HG03280 (cell line): ENCODE measurements at regions not wholly inside any gene's neighbourhood (a gene's known extent, or its start where the extent isn't known, plus 50 kb on each side); places are given as distances from the start of the nearest gene placed in this dataset.
A peak's percentile ranks its signal among the peaks of the same experiment; 100 is the strongest.
"Not testable (repeated sequence)": the region's sequence is repeated elsewhere in the genome, so short reads cannot be mapped to it uniquely, and the experiment has no call there.

Experiments used
- ATAC-seq: cut with Tn5 transposase; IDR thresholded peaks from one replicate; pipeline ENCODE4 v1.9.1; 2021; ENCODE audit warnings: mild to moderate bottlenecking, moderate library complexity; ENCODE audit not compliant: unreplicated experiment

DNA sequence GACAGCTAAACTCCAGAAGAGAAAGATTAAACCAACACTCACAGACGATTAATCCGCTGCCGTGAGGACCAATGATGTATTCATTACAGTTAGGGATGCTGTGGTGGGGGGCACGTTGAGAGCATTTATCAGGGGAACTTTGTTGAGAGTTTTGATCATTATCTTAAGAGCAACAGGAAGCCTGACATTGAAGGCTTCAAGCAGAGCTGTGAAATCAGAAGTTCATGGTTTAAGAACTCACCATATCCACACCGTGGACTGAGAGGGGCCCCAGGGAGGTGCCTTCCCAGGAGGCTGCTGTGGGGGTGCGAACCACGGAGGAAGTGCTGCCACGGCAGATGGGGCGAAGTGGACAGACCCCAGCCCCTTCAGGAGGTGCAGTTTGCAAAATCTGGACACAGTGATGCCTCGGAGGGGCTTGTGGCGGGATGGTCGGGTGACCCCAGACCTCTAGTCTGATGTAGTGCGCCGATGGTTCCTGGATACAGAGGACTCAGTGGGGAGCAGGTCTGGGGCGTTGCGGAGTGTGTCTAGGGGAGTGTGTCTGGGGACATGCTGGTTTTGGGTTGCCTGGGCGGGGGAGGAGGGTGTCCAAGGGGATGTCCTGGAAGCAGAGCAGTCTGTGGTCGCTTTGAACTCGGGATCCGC is 73.0 kb downstream of the DIO3 start:
- no peak for ATAC-seq

DNA sequence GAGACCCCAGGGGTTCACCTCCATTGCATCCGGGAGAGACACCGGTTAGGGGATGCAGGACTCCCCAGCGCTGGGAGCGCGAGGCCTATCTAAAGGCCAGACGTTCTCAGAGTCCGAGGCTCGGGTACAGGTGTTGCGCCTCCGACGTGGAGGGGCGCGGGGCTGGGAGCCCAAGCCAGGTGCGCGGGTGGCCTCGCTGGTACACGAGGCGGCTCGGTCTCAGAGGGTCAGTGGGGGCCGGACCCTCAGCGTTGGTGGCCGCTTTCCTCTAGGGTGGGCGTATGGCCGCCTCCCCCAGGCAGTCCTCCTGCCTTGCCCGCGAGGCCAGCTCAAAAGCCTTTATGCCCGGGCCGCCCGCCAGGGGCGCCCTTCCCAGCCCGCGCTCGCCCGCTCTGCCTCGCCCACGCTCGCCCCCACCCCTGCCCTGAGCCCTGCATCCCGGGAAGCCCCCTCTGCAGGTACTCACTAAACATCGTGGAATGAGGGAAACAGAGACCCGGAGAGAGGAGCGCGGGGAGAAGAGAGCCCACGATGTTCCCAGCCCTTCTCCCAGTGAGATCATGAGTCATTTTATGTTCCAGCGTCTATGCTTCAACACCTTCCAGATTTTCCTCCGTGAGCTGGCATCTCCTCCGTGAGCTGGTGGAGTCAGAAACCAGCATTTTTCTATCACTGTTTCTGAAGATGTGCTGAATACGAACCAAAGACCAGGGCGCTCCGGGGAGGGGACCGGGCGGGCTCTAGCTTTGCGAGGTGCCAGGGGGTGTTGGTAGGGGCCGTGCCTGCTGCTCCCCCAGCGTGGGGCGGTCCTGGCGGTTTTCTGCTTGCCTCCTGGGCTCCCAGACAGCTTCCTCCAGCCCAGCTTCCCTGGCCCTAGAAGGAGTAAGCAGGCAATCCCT is 73.8 kb downstream of the DIO3 start:
- ATAC-seq, result no peak

DNA sequence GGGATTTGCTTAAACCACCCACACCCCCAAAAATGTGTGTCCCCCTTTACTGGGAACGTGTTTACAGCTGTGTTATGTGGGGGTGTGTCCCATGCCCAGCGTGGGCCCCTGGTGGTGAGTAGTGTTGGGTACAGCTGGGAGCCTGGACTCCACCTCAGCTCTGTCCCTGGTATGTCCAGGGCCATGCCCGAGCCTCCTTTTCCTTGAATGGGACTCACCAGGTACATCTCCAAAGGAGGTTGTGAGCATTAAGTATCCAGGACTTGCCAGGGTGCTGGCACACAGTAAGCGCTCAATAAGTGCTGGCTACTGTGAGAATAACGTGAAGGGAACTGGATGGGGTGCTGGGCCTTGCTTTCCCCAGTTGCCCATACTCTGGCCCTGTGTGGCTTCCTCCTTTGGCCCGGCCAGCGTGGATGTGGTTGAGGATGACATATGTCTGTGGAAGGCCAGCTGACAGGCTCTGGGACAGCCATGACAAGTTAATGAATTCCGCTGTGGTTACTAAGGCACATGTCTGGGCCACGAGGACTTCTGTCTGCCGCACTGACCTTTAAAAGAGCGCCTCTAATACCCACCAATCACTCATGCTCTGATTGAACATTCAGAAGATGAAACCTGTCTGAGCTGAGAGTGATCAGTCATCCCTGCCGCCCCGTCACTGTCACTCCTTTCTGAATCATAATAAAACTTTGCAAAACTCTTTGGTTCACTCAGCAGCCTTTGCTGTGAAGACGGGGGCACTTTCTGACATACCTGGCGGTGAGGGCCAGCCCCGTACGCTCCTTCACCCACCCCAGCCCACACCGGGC is 74.7 kb downstream of the DIO3 start:
- ATAC-seq, result peak; percentile 55

DNA sequence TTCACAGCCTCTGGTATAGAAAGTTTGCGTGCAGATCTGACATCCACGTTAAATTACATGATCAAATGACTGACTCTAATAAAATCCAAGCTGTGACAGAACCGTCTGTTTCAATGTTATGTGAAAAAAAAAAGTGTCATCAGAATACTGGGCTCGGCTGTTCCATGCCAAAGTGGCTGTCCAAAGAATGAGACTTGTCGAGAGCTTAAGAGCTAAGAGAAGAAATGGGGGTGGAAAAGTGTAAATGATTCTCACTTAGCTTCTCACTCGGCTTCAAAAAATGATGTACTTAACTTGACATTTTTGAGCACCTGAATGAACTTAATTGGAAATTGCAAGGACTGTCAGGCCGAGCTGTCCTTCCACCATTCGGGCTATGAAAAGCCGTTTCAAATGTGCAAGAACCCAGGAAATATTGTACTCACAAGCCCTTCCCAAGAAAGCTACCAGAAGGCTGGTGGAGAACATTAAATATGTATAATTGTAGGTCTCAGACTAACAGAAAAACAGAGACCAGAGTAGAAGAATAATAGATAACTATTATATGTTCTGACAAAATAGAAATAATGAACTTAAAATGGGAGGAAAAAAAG is 78.0 kb downstream of the DIO3 start:
- ATAC-seq, result no peak

DNA sequence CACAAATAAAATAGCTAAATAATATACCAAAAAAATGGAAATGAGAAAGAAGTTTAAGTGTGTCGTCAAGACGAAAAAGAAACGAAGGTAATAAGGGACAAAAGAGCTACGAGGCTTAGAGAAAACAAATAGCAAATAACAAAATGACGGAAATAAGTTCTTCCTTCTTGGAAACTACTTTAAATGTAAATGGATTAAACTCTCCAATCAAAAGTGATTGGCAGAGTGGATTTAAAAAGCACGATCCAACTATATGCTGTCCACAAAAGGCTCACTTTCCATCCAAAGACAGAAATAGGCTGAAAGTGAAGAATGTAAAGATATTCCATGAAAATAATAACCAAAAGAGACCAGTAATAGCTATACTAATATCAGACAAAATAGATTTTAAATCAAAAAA is 82.4 kb downstream of the DIO3 start:
- ATAC-seq, result no peak

DNA sequence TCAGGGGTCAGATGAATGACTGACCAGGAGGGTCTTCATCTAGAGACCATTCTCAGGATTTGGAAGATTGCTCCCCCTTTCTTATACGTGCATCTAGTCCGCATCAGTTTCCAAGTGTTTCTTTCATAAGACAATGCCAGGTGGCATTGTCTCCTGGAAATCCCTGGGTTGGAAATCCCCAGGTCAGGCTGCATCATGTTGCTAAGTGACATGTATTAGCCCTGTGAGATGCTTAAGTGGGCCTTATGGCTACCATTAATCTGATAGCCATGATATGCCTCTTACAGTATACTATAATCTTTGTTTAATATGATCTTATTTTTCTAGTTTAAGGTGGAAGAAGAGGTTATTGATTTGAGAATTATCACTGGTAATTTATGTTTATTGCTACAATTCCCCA is 92.8 kb downstream of the DIO3 start:
- ATAC-seq, result no peak

DNA sequence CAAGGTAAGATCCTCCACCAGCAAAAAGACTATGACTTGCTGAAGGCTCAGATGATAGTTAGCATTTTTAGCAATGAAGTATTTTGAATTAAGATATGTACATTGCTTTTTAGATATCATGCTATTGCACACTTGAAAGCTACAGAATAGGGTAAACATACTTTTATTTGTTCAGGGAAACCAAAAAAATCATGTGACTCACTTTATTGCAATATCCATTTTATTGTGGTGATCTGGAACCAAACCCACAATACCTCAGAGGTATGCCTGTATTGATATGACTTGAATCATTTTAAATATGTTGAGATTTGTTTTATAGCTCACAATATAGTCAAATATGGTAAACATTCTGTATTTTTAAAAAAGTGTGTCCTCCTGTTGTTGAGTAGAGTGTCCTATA is 96.1 kb downstream of the DIO3 start:
- ATAC-seq, result no peak

DNA sequence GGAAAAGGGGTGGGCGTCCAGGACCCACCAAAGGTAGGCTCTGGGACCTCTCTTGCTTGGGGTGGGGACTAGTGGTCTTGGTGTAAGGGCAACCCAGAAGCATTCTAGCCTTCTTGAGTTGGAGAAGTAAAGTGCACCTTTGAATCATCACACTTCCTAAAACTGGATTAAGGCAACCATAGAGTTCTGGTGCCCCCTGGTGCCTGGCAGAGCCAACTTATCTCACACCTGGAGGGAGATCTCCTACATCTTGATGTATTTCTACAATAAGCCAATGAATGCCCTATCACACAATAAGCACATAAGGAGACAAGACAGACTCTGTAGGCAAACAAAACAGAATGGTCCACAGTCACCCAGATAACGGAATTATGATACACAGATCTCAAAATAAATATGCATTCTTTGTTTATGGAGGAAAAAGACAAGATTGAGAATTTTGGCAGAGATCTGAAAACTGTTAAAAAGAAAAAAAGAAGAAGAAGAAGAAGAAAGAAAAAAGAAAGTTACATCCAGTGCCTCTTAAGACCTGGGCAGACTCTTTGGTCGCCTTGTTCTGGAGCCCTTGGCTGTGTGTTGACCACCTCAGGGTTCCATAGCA is 95.9 kb upstream of the PPP2R5C start:
- no peak for ATAC-seq

DNA sequence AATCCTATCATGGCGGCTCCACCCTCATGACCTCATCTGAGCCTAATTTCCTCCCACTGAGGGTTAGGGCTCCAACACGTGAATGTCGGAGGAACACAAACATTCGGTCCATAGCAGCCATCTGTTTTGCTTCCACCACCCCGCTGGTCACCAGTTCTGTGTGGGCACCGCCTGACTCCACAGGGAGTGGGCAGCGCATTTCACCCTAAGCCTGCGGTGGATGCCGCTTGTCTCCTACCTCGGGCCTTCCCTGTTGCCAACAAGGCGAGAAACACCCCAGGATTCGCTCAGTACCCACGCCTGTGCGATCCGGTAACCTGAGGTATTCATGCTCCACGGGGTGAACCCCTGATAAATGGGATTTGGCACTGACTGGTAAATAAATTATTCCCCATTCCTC is 95.2 kb upstream of the PPP2R5C start:
- no peak for ATAC-seq

DNA sequence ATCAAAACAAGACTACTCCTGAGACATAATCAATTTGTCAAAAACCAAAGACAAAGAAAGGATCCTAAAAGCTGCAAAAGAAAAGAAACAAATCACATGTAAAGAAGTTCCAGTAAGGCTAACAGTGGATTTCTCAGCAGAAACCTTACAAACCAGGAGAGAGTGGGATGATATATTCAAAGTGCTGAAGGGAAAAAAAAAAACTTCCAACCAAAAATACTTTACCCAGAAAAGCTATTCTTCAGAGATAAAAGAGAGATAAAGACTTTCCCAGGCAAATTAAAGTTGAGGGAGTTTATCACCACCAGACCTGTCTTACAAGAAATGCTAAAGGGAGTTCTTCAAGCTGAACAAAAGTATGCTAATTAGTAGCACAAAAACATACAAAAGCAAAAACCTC is 91.9 kb upstream of the PPP2R5C start:
- no peak for ATAC-seq

DNA sequence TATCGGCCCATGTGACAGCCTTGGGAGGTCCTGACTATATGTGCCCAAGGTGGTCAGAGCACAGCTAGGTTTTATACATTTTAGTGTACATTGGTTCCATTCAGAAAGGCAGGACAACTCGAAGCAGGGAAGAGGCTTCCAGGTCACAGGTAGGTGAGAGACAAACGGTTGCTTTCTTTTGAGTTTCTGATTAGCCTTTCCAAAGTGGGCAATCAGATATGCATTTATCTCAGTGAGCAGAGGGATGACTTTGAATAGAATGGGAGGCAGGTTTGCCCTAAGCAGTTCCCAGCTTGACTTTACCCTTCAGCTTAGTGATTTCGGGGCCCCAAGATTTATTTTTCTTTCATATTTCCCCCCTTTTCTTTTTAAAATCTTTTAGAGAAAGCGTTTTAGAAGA is 87.6 kb upstream of the PPP2R5C start:
- no peak for ATAC-seq

DNA sequence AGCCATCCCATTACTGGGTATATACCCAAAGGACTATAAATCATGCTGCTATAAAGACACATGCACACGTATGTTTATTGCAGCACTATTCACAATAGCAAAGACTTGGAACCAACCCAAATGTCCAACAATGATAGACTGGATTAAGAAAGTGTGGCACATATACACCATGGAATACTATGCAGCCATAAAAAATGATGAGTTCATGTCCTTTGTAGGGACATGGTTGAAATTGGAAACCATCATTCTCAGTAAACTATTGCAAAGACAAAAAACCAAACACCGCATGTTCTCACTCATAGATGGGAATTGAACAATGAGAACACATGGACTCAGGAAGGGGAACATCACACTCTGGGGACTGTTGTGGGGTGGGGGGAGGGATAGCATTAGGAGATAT is 85.7 kb upstream of the PPP2R5C start:
- not testable (repeated sequence) for ATAC-seq

DNA sequence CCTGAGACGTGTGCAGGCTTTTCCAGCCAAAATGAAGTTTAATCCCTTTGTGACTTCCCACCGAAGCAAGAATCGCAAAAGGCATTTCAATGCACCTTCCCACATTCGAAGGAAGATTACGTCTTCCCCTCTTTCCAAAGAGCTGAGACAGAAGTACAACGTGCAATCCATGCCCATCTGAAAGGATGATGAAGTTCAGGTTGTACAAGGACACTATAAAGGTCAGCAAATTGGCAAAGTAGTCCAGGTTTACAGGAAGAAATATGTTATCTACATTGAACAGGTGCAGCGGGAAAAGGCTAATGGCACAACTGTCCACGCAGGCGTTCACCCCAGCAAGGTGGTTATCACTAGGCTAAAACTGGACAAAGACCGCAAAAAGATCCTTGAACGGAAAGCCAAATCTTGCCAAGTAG is 83.6 kb upstream of the PPP2R5C start:
- ATAC-seq, result not testable (repeated sequence)

DNA sequence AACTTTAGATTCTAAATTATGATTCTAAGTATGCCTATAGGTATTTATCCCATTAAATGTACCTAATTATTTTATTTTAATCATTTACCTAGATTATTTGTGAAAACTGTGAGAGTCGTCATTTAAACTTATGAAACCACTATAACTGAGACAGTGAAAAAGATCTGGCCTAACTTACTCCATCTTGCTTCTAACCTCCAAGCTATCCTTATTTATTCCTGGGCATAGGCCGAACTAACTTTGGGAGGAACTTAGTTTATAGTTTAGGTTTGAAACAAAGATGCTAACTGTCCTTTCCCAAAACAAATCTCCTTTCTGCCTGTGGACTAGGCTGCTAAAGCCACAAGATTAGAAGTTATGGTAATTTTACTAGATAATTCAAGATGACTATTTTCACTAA is 79.7 kb upstream of the PPP2R5C start:
- no peak for ATAC-seq

DNA sequence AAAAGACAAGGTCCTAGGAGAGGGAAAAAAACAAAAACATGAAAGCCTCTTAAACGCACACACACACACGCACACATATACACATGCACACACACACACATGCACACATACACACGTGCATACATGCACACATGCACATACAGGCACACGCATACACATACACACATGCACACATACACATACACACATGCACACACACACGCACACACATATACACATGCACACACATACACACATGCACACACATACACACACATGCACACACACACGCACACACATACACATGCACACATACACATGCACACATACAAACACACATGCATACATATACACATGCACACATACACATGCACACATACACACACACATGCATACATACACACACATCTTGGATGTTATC is 78.1 kb upstream of the PPP2R5C start:
- ATAC-seq, result no peak

DNA sequence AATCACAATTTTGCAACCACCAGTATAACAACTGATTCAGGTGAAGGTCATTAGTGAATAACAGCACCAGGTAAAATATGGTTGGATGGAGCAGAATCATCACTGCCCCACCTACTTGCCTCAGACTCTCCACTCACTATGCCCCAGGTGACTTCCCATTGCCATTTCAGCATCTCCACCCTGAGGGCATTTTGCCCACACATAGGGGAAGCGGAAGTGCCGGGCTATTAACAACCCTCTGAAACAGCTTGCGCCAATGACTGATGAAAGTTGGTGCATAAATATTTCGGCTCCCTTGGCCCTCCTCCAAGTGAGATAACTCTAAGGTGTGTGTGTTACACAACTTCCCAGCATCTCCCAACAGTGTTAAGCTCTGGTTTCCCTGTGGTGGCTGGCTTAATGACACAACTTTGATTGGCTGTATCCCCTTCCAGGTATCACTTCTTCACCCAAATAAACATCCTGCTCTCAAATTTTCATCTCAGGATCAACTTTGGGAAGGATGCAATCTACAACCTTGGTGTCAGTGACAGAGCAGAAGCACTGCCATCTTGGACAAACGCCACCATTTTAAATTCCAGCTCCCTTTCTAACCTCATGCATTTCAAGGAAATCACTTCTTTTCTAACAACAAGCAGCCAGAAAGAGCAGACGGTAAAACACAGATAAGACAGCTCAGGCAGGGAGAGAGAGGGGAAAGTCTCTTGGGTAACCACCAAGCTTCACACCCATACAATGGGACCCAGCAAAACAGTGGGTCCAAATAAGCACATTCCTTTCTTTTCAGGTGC is 73.6 kb upstream of the PPP2R5C start:
- ATAC-seq, result no peak

DNA sequence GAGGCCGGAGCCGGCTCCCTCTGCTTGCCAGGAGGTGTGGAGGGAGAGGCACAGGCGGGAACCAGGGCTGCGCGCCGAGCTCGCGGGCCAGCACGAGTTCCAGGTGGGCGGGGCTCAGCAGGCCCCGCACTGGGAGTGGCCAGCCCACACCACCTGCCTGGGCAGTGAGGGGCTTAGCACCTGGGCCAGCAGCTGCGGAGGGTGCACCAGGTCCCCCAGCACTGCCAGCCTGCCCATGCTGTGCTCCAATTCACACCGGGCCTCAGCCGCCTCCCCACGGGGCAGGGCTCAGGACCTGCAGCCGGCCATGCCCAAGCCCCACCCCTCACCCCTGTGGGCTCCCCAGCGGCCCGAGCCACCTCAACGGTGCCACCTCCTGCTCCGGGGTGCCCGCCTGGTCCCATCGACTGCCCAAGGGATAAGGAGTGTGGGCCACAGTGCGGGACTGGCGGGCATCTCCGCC is 72.4 kb upstream of the PPP2R5C start:
- no peak for ATAC-seq

DNA sequence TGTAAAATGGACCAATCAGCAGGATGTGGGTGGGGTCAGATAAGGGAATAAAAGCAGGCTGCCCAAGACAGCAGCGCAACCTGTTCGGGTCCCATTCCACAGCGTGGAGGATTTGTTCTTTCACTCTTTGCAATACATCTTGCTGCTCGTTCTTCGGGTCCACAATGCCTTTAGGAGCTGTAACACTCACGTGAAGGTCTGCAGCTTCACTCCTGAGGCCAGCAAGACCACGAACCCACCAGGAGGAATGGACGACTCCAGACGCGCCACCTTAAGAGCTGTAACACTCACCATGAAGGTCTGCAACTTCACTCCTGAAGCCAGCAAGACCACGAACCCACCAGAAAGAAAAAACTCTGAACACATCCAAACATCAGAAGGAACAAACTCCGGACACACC is 71.5 kb upstream of the PPP2R5C start:
- not testable (repeated sequence) for ATAC-seq

DNA sequence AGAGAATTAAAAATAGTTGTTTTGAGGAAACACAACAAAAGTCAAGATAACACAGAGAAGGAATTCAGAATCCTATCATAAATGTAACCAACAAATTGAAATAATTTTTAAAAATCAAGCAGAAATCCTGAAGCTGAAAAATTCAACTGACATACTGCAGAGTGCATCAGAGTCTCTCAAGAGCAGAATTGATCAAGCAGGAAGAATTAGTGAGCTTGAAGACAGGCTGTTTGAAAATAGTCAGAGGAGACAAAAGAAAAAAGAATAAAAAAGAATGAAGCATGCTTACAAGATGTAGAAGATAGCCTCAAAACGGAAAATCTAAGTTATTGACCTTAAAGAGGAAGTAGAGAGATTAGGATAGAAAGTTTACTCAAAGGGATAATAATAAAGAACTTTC is 65.8 kb upstream of the PPP2R5C start:
- no peak for ATAC-seq

DNA sequence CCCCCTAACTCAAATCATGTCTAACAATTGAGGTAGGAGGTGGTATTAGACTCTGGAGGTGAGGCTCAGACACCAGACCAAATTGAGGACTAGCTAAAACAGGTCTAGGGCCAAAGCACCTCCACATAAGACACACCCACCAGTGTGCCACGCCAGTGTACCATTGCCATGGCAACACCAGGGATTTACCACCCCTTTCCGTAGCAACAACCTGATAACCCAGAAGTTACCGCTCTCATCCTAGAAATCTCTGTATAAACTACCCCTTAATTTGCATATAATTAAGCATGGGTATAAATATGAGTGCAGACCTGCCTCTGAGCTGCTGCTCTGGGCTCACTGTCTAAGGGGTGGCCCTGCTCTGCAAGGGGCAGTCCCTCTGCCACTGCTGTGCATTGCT is 57.4 kb upstream of the PPP2R5C start:
- peak; percentile 42 for ATAC-seq
